GM19239 (cell line): ENCODE measurements at regions not wholly inside any gene's neighbourhood (a gene's known extent, or its start where the extent isn't known, plus 50 kb on each side); places are given as distances from the start of the nearest gene placed in this dataset.
"Not testable (repeated sequence)": the region's sequence is repeated elsewhere in the genome, so short reads cannot be mapped to it uniquely, and the experiment has no call there.

Experiments used
- DNase-seq: peaks from one replicate; pipeline ENCODE4 v3.0.0; 2011; ENCODE audit warnings: low spot score; ENCODE audit not compliant: insufficient read length
- FAIRE-seq: peaks from 2 replicates; lab custom pipeline; 2011; peaks lifted over from hg19 to GRCh38; lab: Jason Lieb, UNC

DNA sequence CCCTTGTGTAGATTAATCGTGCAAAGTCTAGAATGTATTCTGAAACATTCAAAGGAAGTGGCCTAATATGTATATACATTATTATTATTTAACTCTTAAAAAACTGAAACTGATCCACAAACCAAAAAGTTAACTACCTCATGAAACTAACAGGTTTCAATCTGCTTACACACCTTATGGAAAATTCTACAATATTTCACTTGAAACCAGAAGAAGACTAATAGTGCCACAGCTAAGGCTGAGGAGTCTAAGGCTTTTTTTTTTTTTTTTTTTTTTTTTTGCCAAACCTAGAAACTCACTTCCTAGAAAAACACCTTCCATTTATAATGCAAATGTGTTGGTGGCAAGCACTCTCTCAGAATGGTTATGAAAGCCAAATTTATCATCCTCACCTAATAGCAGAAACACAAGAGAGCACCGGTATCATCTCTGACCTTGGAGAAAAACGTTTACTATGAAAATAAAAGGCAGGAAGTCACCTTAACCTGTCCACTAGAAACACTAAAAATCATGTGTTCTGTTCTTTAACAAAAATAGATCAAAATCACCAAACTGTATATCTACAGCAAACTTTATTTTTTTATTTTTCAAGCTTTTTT, 586.1 kb downstream of the FRK start:
- FAIRE-seq (no peak), DNase-seq (no peak)

GRCh38 chr6:115468272-115469005, 592.3 kb downstream of the FRK start:
- DNase-seq: no peak

GRCh38 chr6:115467726-115468125, 593.0 kb downstream of the FRK start:
- DNase-seq: no peak
- FAIRE-seq: no peak

More at GRCh38 chr6:115468272-115469005, 592.3 kb downstream of the FRK start:
- no peak for FAIRE-seq

GRCh38 chr6:115460913-115461312, 599.8 kb downstream of the FRK start:
- DNase-seq (no peak), FAIRE-seq (no peak)

DNA sequence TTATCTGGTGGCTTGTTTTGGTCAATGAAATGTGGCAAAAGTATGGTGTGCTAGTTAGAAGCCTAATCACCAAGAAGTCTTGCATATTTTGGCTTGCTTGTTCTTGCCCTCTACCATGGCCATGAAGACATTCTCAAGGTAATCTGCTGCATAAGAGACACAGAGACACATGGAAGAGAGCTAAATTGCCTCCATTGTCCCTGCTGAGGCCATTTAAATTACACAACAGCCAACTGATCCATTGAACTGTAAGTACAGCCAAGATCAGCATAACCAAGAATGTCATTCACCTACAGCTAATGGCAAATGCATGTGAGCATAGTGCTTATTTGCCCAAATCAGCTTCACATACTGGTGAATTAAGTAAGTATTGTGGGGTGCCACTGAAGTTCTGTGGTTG, 603.8 kb downstream of the FRK start:
- no peak for FAIRE-seq

DNA sequence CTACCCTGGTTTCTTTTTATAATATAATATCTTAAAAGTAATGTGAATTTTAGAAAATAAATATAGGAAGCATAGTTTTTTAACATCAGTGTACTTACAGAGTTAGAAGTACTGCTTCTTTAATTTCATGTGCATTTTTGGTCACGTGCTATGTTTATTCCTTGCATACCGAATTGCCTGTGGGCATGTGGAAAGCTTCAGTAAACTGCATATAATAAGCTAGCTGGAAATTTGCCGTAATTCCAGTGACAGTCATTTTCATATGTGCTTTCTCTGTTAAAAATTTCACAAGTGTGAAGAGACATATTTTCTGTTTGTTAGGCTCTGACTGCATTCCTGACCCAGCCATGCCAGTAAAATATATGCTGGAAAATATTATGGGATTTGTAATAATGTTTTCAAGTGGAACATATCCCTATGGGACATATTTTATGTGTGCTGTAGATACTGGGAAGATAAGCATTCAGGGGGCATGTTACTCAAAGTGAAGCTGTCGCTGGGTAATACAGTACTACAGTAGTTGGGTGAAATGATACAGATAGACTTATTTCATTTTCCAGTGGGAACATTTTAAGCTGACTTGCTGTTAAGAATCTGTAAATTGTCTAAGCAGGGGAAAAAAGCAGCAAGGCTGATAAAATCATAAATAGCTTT, 616.7 kb downstream of the FRK start:
- DNase-seq: no peak
- FAIRE-seq: no peak

More for the DNA sequence above, 603.8 kb downstream of the FRK start:
- DNase-seq: no peak

- FAIRE-seq: no peak
These were observed 618.4 kb downstream of the FRK start for GRCh38 chr6:115442323-115442722.

DNA sequence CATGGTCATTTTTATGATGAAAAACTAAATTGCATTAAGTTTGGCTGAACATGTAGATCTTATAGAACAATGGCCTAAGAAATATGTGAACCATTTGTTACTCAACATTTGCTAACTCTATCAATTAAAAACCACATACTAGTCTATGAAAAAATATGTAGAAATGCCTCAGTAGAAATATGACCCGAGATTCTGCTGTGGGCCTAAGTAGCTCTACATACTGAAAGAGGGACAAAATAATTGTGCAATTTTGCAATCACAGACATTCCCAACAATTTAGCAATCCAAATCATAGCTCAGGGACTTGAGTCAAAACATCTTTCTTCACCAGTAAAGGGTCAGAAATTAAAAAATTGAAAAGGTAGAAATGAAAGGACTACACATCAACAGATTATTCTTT, 619.0 kb downstream of the FRK start:
- FAIRE-seq (no peak), DNase-seq (no peak)

More at GRCh38 chr6:115442323-115442722, 618.4 kb downstream of the FRK start:
- no peak for DNase-seq

- FAIRE-seq (no peak), DNase-seq (no peak)
These were observed 645.3 kb downstream of the FRK start for GRCh38 chr6:115415378-115415777.

DNA sequence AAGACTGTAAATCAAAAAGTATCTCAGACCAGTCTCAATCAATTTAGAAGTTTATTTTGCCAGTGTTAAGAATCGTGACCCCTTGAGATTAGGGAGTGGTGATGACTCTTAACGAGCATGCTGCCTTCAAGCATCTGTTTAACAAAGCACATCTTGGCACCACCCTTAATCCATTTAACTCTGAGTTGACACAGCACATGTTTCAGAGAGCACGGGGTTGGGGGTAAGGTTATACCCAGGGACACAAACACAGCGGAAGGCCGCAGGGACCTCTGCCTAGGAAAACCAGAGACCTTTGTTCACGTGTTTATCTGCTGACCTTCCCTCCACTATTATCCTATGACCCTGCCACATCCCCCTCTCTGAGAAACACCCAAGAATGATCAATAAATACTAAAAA, 645.8 kb downstream of the FRK start:
- DNase-seq, FAIRE-seq: not testable (repeated sequence)

- FAIRE-seq (no peak), DNase-seq (no peak)
These were observed 648.9 kb downstream of the FRK start for GRCh38 chr6:115411756-115412155.

DNA sequence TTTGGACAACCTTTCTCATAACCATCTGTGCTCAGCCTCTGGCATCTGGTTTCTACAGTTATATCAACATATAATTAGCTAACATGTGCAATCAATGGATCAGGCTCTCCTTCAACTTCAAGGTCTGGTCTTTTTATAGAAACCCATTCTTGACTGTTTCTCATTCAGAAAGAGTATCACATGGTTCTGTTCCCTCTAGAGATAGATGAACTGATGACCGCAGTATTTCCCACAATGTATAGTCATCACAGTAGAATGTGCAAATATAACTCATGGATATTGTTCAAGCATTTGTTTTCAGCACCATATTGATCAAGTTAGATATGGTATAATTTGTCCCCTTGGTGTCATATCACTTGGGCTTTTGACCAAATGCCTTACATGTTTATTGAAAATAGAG, 656.2 kb downstream of the FRK start:
- FAIRE-seq: no peak

DNA sequence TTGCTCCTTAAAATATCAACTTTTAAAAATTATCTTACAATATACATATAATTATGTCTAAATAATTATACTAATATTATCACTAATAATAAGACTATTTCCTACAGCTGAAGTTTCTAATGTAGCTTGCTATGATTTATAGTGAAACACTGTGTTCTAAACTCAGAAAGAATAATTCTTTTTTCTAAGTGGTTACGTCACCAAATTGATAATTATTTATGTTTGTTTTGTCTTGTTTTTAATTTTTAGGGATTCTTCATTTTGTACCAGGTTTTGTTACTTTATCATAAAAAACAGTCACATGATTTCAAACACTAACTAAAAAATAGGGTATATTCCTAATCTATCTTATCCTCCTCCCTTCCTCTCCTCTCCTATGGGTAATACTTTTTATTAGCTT, 662.1 kb downstream of the FRK start:
- DNase-seq (no peak), FAIRE-seq (no peak)

More for the DNA sequence above, 656.2 kb downstream of the FRK start:
- no peak for DNase-seq

DNA sequence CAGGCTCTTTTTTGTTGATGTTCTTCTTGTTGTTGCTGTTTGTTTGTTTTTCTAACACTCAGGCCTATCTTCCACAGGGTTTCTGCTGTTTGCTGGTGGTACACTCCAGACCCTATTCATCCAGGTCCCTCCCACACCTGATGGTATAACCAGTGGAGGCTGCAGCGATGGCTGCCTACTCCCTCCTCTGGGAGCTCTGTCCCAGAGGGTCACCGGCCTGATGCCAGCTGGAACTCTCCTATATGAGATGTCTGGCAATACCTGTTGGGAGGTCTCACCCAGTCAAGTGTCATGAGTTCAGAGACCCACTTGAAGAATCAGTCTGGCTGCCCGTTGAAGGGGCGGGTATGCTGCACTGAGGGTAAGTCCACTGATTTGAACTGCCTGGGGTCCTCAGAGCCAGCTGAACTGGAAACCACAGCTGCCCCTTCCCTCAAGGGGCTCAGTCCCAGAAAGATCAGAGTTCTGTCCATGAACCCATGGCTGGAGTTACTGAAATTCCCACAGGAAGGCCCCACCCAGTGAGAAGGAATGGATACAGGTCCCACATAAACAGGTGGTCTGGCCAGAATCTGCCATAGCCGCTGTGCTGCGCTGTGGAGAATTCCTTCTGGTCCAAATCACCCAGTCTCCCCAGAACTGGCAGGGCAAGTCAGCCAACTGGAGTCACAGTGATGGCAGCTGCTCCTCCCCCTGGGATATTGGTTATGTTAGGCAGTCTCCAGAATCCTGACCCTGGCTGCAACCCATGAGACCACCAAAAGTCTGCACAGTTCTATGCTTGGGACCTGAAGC, 664.4 kb downstream of the FRK start:
- FAIRE-seq: no peak
- DNase-seq: no peak

DNA sequence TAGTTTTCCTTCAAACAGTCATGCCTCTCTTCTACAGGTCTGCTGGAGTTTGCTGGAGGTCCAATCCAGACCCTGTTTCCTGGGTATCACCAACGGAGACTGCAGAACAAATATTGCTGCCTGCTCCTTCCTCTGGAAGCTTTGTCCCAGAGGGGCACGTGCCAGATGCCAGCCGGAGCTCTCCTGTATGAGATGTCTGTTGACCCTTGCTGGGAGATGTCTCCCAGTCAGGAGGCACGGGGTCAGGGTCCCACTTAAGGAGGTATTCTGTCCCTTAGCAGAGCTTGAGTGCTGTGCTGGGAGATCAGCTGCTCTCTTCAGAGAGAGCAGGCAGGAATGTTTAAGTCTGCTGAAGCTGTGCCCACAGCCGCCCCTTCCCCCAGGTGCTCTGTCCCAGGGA, 666.9 kb downstream of the FRK start:
- FAIRE-seq (no peak), DNase-seq (no peak)

DNA sequence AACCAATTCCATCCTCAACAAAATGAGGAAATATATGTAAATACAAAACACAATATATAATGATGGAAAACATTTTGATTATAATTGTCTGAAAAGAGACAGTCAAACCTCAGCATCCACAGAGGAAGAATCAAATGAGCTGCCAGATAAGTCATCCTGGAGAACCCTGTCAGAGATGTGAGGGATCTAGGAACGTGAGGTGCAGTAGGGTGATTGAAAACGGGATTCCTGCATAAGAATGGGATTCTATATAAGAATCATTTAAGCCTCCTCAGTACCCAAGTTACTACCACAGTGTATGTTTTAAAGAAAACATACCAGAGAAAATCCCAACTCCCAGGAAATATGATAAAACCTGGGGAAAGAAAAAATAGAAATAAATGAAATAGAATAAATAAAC, 690.5 kb downstream of the FRK start:
- FAIRE-seq: no peak
- no peak for DNase-seq

- no peak for DNase-seq
- FAIRE-seq: no peak
These were observed 694.9 kb downstream of the FRK start for GRCh38 chr6:115365783-115366182.

GRCh38 chr6:115363379-115363778, 697.3 kb downstream of the FRK start:
- FAIRE-seq: no peak

DNA sequence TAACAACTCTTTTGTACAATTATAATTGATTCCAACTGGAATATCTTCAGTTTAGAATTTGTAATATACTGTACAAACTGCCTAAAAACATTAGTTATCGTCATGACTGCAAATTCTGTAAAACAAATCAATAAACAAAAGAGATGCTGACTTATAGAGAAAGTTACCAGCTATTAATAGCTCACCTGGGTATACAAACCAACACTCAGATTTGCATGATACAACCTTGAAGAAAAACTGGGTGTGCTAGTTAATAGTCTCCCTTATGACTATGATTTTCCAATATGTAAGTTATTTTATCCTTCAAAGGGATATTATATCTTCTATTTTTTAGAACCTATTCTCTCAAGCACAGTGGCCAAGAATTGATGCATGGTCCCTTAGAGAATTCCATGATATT, 698.5 kb downstream of the FRK start:
- FAIRE-seq (no peak), DNase-seq (no peak)

More at GRCh38 chr6:115363379-115363778, 697.3 kb downstream of the FRK start:
- DNase-seq: no peak

- DNase-seq (no peak), FAIRE-seq (no peak)
These were observed 699.9 kb downstream of the FRK start for GRCh38 chr6:115360602-115361325.
